Gastrocnemius medialis (tissue), 4 donors: ENCODE measurements at regions not wholly inside any gene's neighbourhood (a gene's known extent, or its start where the extent isn't known, plus 50 kb on each side); places are given as distances from the start of the nearest gene placed in this dataset.

Experiments used
- ATAC-seq, 2 donors: fragments of 150-250 bp; one replicate each; pipeline ENCODE4 v1.9.1; 2016
- DNase-seq, 2 donors: peaks; one replicate each; pipeline ENCODE4 v3.0.0-alpha.2; 2019
- H3K27ac ChIP-seq, 4 donors: fragments of 200-600 bp; sonication (generic); 1 replicate in 1 of 4; 2 replicates in 3 of 4; pipeline ENCODE4 v1.5.1; 2016 to 2018; ENCODE audit warnings: mild to moderate bottlenecking in 2 of 4, moderate library complexity in 1 of 4
- H3K27me3 ChIP-seq, 3 donors: fragments of 200-600 bp; sonication (generic) in 2 of 3; 1 replicate in 1 of 3; 2 replicates in 2 of 3; pipeline versions ENCODE4 v1.5.1 to v1.6.0; 2016 to 2019; ENCODE audit warnings: mild to moderate bottlenecking in 1 of 3, moderate library complexity in 1 of 3
- H3K36me3 ChIP-seq, 2 donors: fragments of 200-600 bp; sonication (generic) in 1 of 2; one replicate each; pipeline ENCODE4 v1.5.1; 2017 to 2018
- H3K4me1 ChIP-seq, 2 donors: fragments of 200-600 bp; sonication (generic) in 1 of 2; one replicate each; pipeline ENCODE4 v1.5.1; 2016 to 2017; ENCODE audit warnings: mild to moderate bottlenecking in 2 of 2
- H3K4me3 ChIP-seq, 4 donors: fragments of 200-600 bp; sonication (generic) in 3 of 4; 1 replicate in 1 of 4; 2 replicates in 3 of 4; pipeline ENCODE4 v1.5.1; 2016 to 2019; ENCODE audit warnings: mild to moderate bottlenecking in 2 of 4
- H3K9me3 ChIP-seq, 3 donors: fragments of 200-600 bp; sonication (generic) in 2 of 3; 1 replicate in 1 of 3; 2 replicates in 2 of 3; pipeline ENCODE4 v1.5.1; 2016 to 2019
- CTCF ChIP-seq, 5 experiments: fragments of 450-650 bp in 3 of 5; fragments of 200-600 bp in 2 of 5; sonication (generic) in 2 of 5; IDR thresholded peaks in 4 of 5; conservative IDR thresholded peaks in 1 of 5; 1 replicate in 4 of 5; 2 replicates in 1 of 5; pipeline ENCODE4 v1.5.1; 2016 to 2019; ENCODE audit warnings: antibody characterized with exemption in 5 of 5, mild to moderate bottlenecking in 3 of 5, moderate library complexity in 3 of 5
- POLR2A ChIP-seq, 2 donors: fragments of 450-650 bp; IDR thresholded peaks; one replicate each; pipeline ENCODE4 v1.6.1; 2017; ENCODE audit warnings: antibody characterized with exemption in 2 of 2, mild to moderate bottlenecking in 2 of 2, moderate library complexity in 2 of 2
- in situ Hi-C, 4 donors: fragments of 200-750 bp; cut with MboI; loops; one replicate each; pipeline versions ENCODE4 v1.15.0 to v1.8.0; 2017; ENCODE audit warnings: low sequenced_read_pairs in 4 of 4
- intact Hi-C: fragments of 100-400 bp; cut with DNase I; formaldehyde crosslinking; loops from one replicate; pipeline ENCODE4 v1.15.1; 2023; ENCODE audit warnings: low total_unique reads

DNA sequence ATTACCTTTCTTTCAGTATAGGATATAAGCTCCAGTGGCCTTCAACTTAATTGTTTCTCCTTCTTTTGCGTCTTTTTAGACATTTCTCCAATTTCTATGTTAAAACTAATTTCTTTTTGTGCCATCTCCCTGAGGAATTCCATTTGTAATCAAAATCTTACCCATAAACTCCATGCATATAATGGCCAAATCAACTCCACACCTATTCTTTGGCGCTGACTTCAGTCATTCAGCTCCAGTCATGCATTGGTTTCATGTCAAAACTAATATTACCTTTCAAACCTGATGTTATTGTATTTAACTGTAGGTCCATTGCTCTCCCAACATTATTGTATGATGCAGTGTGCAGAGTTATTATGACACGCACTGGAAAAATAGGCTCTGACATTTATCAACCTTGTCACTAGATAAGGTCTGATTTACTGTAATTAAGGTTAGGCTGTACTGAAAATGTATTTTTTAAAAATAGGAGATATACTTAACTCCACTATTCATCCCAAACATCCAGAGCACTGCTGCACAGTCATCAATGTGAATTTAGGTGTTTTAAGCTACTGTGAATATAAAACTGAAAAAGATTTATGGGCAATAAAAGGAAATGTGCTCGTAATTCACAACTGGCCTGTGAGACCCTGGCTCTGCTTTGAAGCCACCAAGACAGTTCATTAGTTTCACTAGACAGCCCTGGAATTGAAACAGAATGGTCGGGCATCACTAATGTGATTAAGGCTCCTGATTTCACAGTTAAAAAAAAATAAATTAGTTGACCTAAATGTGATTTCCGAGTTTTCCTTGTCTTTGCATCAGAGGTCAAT lies 180.6 kb upstream of the GRIA4 start:
- no peaks in the 10 kb centered on the region for H3K4me1 ChIP-seq
- ATAC-seq (no peak), DNase-seq (no peak)
- no peak overlapping the region for H3K4me3 ChIP-seq
- intact Hi-C loops, result no loop called here
- no peak overlapping the region for H3K27ac ChIP-seq
- no peaks in the 10 kb centered on the region for H3K9me3 ChIP-seq
- in situ Hi-C loops, result no loop called here
- H3K36me3 ChIP-seq, result no peaks in the 10 kb centered on the region
- H3K27me3 ChIP-seq, result no peaks in the 10 kb centered on the region
- no peak for TF ChIP-seq CTCF (IDR thresholded peaks at IDR 0.05 in 4 of 5, conservative IDR thresholded peaks at IDR 0.05 in 1 of 5)
- TF ChIP-seq POLR2A (IDR thresholded peaks at IDR 0.05), result no peak

DNA sequence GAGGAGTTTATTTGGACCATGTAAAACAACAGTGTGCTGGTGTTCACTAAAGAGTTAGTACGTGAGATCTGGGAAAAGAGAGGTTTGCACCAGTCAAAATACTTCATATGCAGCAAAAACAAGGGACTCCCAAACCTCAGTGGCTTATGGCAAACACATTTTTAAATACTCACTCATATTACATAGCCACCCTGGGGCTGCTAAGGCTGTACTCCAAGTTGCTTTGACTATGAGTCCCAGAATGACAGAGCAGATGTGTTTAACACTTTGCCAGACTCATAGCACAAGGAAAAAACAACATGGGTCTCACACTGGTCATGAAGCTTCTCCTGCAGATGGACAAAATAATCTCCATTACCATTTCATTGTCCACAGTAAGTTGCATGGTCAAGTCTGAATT lies 202.8 kb upstream of the GRIA4 start:
- H3K36me3 ChIP-seq, result no peaks in the 10 kb centered on the region
- no peak for TF ChIP-seq CTCF (IDR thresholded peaks at IDR 0.05 in 4 of 5, conservative IDR thresholded peaks at IDR 0.05 in 1 of 5)
- no peak for TF ChIP-seq POLR2A (IDR thresholded peaks at IDR 0.05)
- no peak overlapping the region for H3K27ac ChIP-seq
- no peak for ATAC-seq
- no peaks in the 10 kb centered on the region for H3K27me3 ChIP-seq
- in situ Hi-C loops (no loop called here), intact Hi-C loops (no loop called here)
- DNase-seq, result no peak
- no peaks in the 10 kb centered on the region for H3K9me3 ChIP-seq
- H3K4me3 ChIP-seq, result no peak overlapping the region
- no peaks in the 10 kb centered on the region for H3K4me1 ChIP-seq

- no peak for DNase-seq
- intact Hi-C loops, result no loop called here
Observed at GRCh38 chr11:105401269-105401809, 208.5 kb upstream of the GRIA4 start.

DNA sequence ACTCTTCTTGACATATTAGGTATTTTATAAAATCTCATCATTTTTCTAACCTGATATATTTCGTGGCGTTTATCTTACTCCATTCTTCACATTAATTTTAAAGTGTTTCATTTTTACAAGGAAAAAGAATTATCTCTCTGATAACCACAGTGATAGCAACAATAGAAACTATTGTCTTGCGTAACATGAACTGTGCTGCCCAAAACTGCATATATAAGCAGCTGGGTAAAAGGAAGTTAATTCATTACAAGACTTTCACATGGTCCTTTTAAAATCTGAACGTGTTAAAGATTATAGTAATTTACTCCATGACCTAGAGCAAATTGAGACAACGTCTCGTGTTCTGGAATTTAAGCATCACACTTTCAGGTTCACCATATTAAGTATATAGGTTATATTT lies 210.4 kb upstream of the GRIA4 start:
- ATAC-seq, result no peak
- in situ Hi-C loops (no loop called here), intact Hi-C loops (no loop called here)
- TF ChIP-seq POLR2A (IDR thresholded peaks at IDR 0.05) (no peak), CTCF (IDR thresholded peaks at IDR 0.05 in 4 of 5, conservative IDR thresholded peaks at IDR 0.05 in 1 of 5) (no peak)
- H3K27me3 ChIP-seq, result no peaks in the 10 kb centered on the region
- no peak overlapping the region for H3K27ac ChIP-seq
- no peak for DNase-seq
- H3K4me1 ChIP-seq, result no peaks in the 10 kb centered on the region
- H3K36me3 ChIP-seq, result no peaks in the 10 kb centered on the region
- no peaks in the 10 kb centered on the region for H3K9me3 ChIP-seq
- no peak overlapping the region for H3K4me3 ChIP-seq

More at GRCh38 chr11:105401269-105401809, 208.5 kb upstream of the GRIA4 start:
- Histone ChIP-seq H3K4me1 (no peaks in the 10 kb centered on the region), H3K27me3 (no peaks in the 10 kb centered on the region), H3K27ac (no peak overlapping the region), H3K9me3 (no peaks in the 10 kb centered on the region), H3K36me3 (no peaks in the 10 kb centered on the region), H3K4me3 (no peak overlapping the region)
- in situ Hi-C loops, result no loop called here
- TF ChIP-seq POLR2A (IDR thresholded peaks at IDR 0.05) (no peak), CTCF (IDR thresholded peaks at IDR 0.05 in 4 of 5, conservative IDR thresholded peaks at IDR 0.05 in 1 of 5) (no peak)
- ATAC-seq, result no peak
